ENCODE measurements at regions not wholly inside any gene's neighbourhood (a gene's known extent, or its start where the extent isn't known, plus 50 kb on each side); places are given as distances from the start of the nearest gene placed in this dataset.

DNA sequence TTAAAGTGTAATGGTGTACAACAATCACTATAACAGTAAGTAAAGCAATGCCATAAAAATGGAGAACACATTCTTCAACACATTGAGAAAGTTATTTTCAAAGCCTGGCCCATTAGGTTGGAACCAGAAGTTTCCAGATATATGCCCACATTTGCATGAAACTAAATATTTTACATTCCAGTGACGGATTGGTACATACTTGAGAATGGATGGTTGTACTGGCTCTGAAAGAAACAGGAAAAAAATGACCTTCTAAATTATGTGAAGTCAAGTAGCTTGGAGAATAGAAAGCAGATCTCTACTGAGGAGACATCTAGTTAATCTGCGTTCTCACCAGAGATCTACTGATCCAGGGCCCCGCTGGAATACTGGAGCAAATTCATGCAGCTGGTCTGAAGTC lies 1037.0 kb downstream of the NR2F1-AS1 start:
- TF ChIP-seq, protein P1, sequence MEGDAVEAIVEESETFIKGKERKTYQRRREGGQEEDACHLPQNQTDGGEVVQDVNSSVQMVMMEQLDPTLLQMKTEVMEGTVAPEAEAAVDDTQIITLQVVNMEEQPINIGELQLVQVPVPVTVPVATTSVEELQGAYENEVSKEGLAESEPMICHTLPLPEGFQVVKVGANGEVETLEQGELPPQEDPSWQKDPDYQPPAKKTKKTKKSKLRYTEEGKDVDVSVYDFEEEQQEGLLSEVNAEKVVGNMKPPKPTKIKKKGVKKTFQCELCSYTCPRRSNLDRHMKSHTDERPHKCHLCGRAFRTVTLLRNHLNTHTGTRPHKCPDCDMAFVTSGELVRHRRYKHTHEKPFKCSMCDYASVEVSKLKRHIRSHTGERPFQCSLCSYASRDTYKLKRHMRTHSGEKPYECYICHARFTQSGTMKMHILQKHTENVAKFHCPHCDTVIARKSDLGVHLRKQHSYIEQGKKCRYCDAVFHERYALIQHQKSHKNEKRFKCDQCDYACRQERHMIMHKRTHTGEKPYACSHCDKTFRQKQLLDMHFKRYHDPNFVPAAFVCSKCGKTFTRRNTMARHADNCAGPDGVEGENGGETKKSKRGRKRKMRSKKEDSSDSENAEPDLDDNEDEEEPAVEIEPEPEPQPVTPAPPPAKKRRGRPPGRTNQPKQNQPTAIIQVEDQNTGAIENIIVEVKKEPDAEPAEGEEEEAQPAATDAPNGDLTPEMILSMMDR (conservative IDR thresholded peaks at IDR 0.05 in 1 of 2, IDR thresholded peaks at IDR 0.05 in 1 of 2; ENCODE audit: low read depth in 1 of 2, low read length in 2 of 2) = no peak
- TF ChIP-seq EZH2 (IDR thresholded peaks at IDR 0.05; ENCODE audit: low read length, missing control alignments) = no peak

Data from fibroblast of lung (primary cell).